KBM-7 (cell line): ENCODE measurements at regions not wholly inside any gene's neighbourhood (a gene's known extent, or its start where the extent isn't known, plus 50 kb on each side); places are given as distances from the start of the nearest gene placed in this dataset.

Experiments used
- DNase-seq: peaks from one replicate; pipeline ENCODE4 v3.0.0-alpha.2; 2015
- in situ Hi-C: fragments of 300-500 bp; cut with MboI; formaldehyde crosslinking; loops from 2 replicates; pipeline ENCODE4 v1.14.3; 2020; ENCODE audit warnings: low sequenced_read_pairs, low pct_unique_long_range_greater_than_20kb, mixed read lengths

GRCh38 chr7:86951895-86952294, 107.6 kb downstream of the ELAPOR2 start:
- DNase-seq = no peak
- in situ Hi-C loops = no loop called here

GRCh38 chr7:86950944-86951343, 108.5 kb downstream of the ELAPOR2 start:
- in situ Hi-C loops = no loop called here
- no peak for DNase-seq

- no peak for DNase-seq
- in situ Hi-C loops = no loop called here
Measured at GRCh38 chr7:86950360-86950759, 109.1 kb downstream of the ELAPOR2 start.

- in situ Hi-C loops = loop anchor here (25.0 kb wide), 1 partner anchor 287 kb away; no protein-coding TSS in a partner anchor
- DNase-seq = no peak
Measured at GRCh38 chr7:86949779-86950260, 109.6 kb downstream of the ELAPOR2 start.

GRCh38 chr7:86949052-86949778, 110.2 kb downstream of the ELAPOR2 start:
- in situ Hi-C loops = loop anchor here (25.0 kb wide), 1 partner anchor 288 kb away; no protein-coding TSS in a partner anchor

GRCh38 chr7:86947929-86948328, 111.5 kb downstream of the ELAPOR2 start:
- no peak for DNase-seq
- in situ Hi-C loops = loop anchor here (25.0 kb wide), 1 partner anchor 289 kb away; no protein-coding TSS in a partner anchor

More at GRCh38 chr7:86949052-86949778, 110.2 kb downstream of the ELAPOR2 start:
- no peak for DNase-seq

GRCh38 chr7:86943447-86943846, 116.0 kb downstream of the ELAPOR2 start:
- in situ Hi-C loops = loop anchor here (25.0 kb wide), 1 partner anchor 294 kb away; no protein-coding TSS in a partner anchor

GRCh38 chr7:86942995-86943394, 116.5 kb downstream of the ELAPOR2 start:
- DNase-seq = no peak
- in situ Hi-C loops = loop anchor here (25.0 kb wide), 1 partner anchor 294 kb away; no protein-coding TSS in a partner anchor

More at GRCh38 chr7:86943447-86943846, 116.0 kb downstream of the ELAPOR2 start:
- no peak for DNase-seq

- in situ Hi-C loops = loop anchor here (25.0 kb wide), 1 partner anchor 295 kb away; no protein-coding TSS in a partner anchor
Measured at GRCh38 chr7:86942081-86942480, 117.4 kb downstream of the ELAPOR2 start.

GRCh38 chr7:86939197-86939814, 120.1 kb downstream of the ELAPOR2 start:
- in situ Hi-C loops = loop anchor here (25.0 kb wide), 1 partner anchor 298 kb away; no protein-coding TSS in a partner anchor
- peak; percentile 58 for DNase-seq

More at GRCh38 chr7:86942081-86942480, 117.4 kb downstream of the ELAPOR2 start:
- no peak for DNase-seq

GRCh38 chr7:86937363-86937878, 122.0 kb downstream of the ELAPOR2 start:
- in situ Hi-C loops = loop anchor here (25.0 kb wide), 1 partner anchor 300 kb away; no protein-coding TSS in a partner anchor
- no peak for DNase-seq

GRCh38 chr7:86933295-86933845, 126.1 kb downstream of the ELAPOR2 start:
- DNase-seq = no peak
- in situ Hi-C loops = loop anchor here (25.0 kb wide), 1 partner anchor 304 kb away; no protein-coding TSS in a partner anchor

- in situ Hi-C loops = loop anchor here (25.0 kb wide), 1 partner anchor 305 kb away; no protein-coding TSS in a partner anchor
- DNase-seq = no peak
Measured at GRCh38 chr7:86932038-86932512, 127.4 kb downstream of the ELAPOR2 start.

GRCh38 chr7:86931439-86931838, 128.0 kb downstream of the ELAPOR2 start:
- DNase-seq = no peak
- in situ Hi-C loops = loop anchor here (25.0 kb wide), 1 partner anchor 306 kb away; no protein-coding TSS in a partner anchor

GRCh38 chr7:86930554-86931307, 128.7 kb downstream of the ELAPOR2 start:
- DNase-seq = no peak
- in situ Hi-C loops = loop anchor here (25.0 kb wide), 1 partner anchor 307 kb away; no protein-coding TSS in a partner anchor

GRCh38 chr7:86929293-86930109, 130.0 kb downstream of the ELAPOR2 start:
- in situ Hi-C loops = loop anchor here (25.0 kb wide), 1 partner anchor 308 kb away; no protein-coding TSS in a partner anchor
- DNase-seq = peak; percentile 63

GRCh38 chr7:86928308-86928707, 131.1 kb downstream of the ELAPOR2 start:
- in situ Hi-C loops = loop anchor here (25.0 kb wide), 1 partner anchor 309 kb away; no protein-coding TSS in a partner anchor
- no peak for DNase-seq
